ENCODE measurements at regions not wholly inside any gene's neighbourhood (a gene's known extent, or its start where the extent isn't known, plus 50 kb on each side); places are given as distances from the start of the nearest gene placed in this dataset.
"Not testable (repeated sequence)": the region's sequence is repeated elsewhere in the genome, so short reads cannot be mapped to it uniquely, and the experiment has no call there.

DNA sequence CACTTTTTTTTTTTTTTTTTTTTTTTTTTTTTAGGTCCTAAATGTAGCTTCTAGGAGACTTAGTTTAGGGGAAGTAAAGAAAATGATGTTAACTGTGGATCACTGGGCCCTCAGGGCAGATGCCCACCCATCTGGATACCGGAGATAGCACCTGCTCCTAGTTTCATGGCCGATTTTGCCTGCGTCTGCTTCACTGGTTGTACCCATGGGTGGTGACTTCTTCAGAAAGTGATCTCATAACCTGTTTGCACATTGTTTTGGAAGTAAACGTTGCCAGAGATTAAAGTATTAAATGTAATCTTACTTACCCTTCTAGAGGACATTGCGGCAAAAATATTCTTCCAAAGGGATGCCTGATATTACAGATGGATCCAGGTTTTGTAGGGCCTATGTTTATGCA is 79.8 kb upstream of the SGK1 start:
- no peaks in the 10 kb centered on the region for H3K9me3 Mint-ChIP-seq
- H3K27me3 Mint-ChIP-seq: no peaks in the 10 kb centered on the region
- no peaks in the 10 kb centered on the region for H3K36me3 Mint-ChIP-seq
- no peak overlapping the region for H3K4me3 Mint-ChIP-seq
- H3K4me1 Mint-ChIP-seq: peaks cover 21% of the 10 kb centered on the region
- H3K27ac Mint-ChIP-seq: no peak overlapping the region

GRCh38 chr6:134394905-134395304 is 77.0 kb upstream of the SGK1 start:
- no peak overlapping the region for H3K27ac Mint-ChIP-seq
- no peak overlapping the region for H3K4me3 Mint-ChIP-seq
- H3K27me3 Mint-ChIP-seq: no peaks in the 10 kb centered on the region
- no peaks in the 10 kb centered on the region for H3K36me3 Mint-ChIP-seq
- no peaks in the 10 kb centered on the region for H3K9me3 Mint-ChIP-seq
- peaks cover 15% of the 10 kb centered on the region for H3K4me1 Mint-ChIP-seq

DNA sequence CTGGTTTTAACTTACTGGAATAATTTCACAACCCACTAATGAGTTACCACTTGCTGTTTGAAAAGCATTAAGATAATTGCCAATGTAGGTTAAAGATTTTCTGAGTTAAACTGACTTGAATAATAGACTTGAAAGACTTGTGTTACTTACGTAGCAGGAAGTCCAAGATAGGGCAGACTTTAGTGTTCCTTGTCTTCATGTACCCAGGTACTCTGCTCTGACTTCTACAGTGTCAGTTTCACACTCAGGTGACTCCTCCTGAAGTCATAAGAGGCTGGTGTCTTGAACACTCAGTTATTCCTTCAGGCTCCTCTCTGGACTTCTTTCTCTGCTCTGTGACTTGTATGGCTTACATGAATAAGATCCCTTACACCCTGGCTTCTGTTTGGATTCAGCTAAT is 76.3 kb upstream of the SGK1 start:
- Mint-ChIP-seq H3K27ac (no peak overlapping the region), H3K36me3 (no peaks in the 10 kb centered on the region), H3K4me1 (peaks cover 15% of the 10 kb centered on the region), H3K4me3 (no peak overlapping the region), H3K27me3 (no peaks in the 10 kb centered on the region), H3K9me3 (no peaks in the 10 kb centered on the region)

GRCh38 chr6:134391205-134391604 is 73.3 kb upstream of the SGK1 start:
- H3K4me1 Mint-ChIP-seq: peaks cover 10% of the 10 kb centered on the region
- no peaks in the 10 kb centered on the region for H3K9me3 Mint-ChIP-seq
- no peaks in the 10 kb centered on the region for H3K27me3 Mint-ChIP-seq
- H3K36me3 Mint-ChIP-seq: no peaks in the 10 kb centered on the region
- no peak overlapping the region for H3K27ac Mint-ChIP-seq
- no peak overlapping the region for H3K4me3 Mint-ChIP-seq

GRCh38 chr6:134389658-134390057 is 71.7 kb upstream of the SGK1 start:
- Mint-ChIP-seq H3K27ac (no peak overlapping the region), H3K27me3 (no peaks in the 10 kb centered on the region), H3K4me1 (peaks cover 5% of the 10 kb centered on the region)

GRCh38 chr6:134389129-134389528 is 71.2 kb upstream of the SGK1 start:
- Mint-ChIP-seq H3K4me3 (no peak overlapping the region), H3K9me3 (no peaks in the 10 kb centered on the region), H3K36me3 (no peaks in the 10 kb centered on the region), H3K27me3 (no peaks in the 10 kb centered on the region), H3K4me1 (no peaks in the 10 kb centered on the region), H3K27ac (no peak overlapping the region)

More at GRCh38 chr6:134389658-134390057, 71.7 kb upstream of the SGK1 start:
- H3K36me3 Mint-ChIP-seq: no peaks in the 10 kb centered on the region
- no peak overlapping the region for H3K4me3 Mint-ChIP-seq
- no peaks in the 10 kb centered on the region for H3K9me3 Mint-ChIP-seq

DNA sequence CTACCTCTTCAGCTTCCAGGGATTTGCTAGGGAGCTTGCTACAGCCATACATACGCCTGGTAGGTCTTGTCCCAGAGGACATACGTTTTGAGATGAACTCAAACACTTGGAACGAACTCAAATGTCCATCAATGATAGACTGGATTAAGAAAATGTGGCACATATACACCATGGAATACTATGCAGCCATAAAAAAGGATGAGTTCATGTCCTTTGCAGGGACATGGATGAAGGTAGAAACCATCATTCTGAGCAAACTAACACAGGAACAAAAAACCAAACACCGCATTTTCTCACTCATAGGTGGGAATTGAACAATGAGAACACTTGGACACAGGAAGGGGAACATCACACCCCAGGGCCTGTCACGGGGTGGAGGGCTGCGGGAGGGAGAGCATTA is 68.6 kb upstream of the SGK1 start:
- not testable (repeated sequence) for H3K9me3 Mint-ChIP-seq, H3K4me1 Mint-ChIP-seq, H3K27me3 Mint-ChIP-seq, H3K36me3 Mint-ChIP-seq, H3K27ac Mint-ChIP-seq, H3K4me3 Mint-ChIP-seq

DNA sequence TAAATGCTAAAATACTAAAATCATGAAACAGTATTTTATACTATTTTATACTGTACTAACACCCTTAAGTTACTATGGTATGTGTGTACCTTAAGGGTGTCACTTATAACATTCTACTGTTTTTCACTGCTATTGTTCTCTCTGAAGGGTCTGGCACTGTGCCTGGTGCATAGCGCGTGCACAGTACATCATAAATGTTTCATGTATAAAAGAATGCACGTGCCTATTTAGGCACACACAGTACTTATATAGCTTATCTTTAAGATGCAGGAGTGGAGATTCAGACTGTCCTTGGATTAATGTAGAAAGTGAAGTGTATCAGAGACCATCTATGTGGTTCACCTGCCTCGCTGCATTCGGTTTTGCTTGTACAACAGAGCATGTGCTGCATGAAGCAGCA is 64.0 kb upstream of the SGK1 start:
- no peak overlapping the region for H3K4me3 Mint-ChIP-seq
- H3K4me1 Mint-ChIP-seq: peaks cover 24% of the 10 kb centered on the region
- H3K27ac Mint-ChIP-seq: no peak overlapping the region
- no peaks in the 10 kb centered on the region for H3K36me3 Mint-ChIP-seq
- no peaks in the 10 kb centered on the region for H3K9me3 Mint-ChIP-seq
- no peaks in the 10 kb centered on the region for H3K27me3 Mint-ChIP-seq

DNA sequence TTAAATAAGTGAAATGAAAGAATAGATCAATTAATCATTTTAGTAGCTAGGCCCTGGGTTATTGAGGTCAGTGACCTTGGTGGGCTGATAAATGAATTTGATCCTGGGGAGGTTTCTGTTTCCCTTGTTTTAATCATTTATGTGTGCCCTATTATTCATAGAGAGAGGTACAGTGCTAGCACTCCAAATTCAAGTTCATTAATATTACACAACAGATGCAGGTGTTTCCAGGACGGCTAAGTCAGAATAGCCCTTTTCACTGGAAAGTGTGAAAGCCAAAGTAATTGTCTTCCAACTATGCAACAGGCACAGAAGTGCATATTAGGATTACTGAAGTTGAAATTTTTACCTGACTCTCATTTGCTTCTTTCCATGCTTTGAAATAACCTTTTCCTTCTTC is 61.7 kb upstream of the SGK1 start:
- H3K9me3 Mint-ChIP-seq: no peaks in the 10 kb centered on the region
- H3K27ac Mint-ChIP-seq: peak overlapping the region; percentile 71

GRCh38 chr6:134379076-134379475 is 61.2 kb upstream of the SGK1 start:
- Mint-ChIP-seq H3K27me3 (no peaks in the 10 kb centered on the region), H3K4me1 (peaks cover 32% of the 10 kb centered on the region), H3K36me3 (no peaks in the 10 kb centered on the region), H3K27ac (peak overlapping the region; percentile 71), H3K4me3 (peak overlapping the region; percentile 37), H3K9me3 (no peaks in the 10 kb centered on the region)

More for the DNA sequence above, 61.7 kb upstream of the SGK1 start:
- H3K4me3 Mint-ChIP-seq: peak overlapping the region; percentile 37
- H3K4me1 Mint-ChIP-seq: peaks cover 29% of the 10 kb centered on the region
- H3K27me3 Mint-ChIP-seq: no peaks in the 10 kb centered on the region
- no peaks in the 10 kb centered on the region for H3K36me3 Mint-ChIP-seq

DNA sequence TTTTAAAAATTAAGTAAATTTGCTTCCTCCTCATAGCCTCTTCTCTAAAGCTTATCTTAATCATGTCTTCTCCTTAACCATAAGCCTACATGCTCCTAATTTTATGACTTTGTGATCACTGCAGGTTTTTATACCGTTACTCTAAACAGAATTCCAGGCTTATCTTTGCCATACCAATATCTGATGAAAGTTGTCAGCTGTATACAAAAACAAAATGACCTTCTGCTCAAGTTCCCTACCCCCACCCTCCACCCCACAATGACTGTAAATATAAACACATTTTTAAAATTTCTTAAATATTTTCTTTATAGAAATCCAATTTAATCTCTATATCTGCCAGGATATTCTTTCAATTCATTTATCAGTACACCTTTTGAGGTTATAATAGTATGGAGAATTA is 60.5 kb upstream of the SGK1 start:
- H3K27me3 Mint-ChIP-seq: no peaks in the 10 kb centered on the region
- H3K4me3 Mint-ChIP-seq: peak overlapping the region; percentile 37
- no peaks in the 10 kb centered on the region for H3K9me3 Mint-ChIP-seq
- no peaks in the 10 kb centered on the region for H3K36me3 Mint-ChIP-seq
- peak overlapping the region; percentile 37 for H3K27ac Mint-ChIP-seq
- H3K4me1 Mint-ChIP-seq: peaks cover 34% of the 10 kb centered on the region

DNA sequence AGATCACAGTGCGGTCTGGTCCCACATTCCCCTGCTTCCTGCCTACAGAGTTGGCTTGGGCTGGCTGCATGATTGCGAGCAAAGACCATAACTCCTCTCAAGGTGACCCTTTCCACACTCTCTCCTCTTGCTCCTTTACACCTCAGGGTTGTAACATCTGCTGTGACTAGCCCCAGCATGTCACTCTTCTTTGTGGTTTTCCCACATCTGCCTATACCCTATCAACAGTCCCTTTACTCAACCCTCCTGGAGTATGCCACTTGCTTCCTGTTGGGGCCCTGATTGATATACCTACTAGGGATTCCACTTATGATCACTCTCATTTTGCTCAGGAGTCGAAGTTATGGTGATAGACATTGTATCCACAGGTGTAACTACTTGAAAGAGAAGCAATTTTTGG is 58.9 kb upstream of the SGK1 start:
- peaks cover 49% of the 10 kb centered on the region for H3K4me1 Mint-ChIP-seq
- H3K4me3 Mint-ChIP-seq: no peak overlapping the region
- no peaks in the 10 kb centered on the region for H3K36me3 Mint-ChIP-seq
- H3K9me3 Mint-ChIP-seq: no peaks in the 10 kb centered on the region
- H3K27ac Mint-ChIP-seq: peak overlapping the region; percentile 10
- no peaks in the 10 kb centered on the region for H3K27me3 Mint-ChIP-seq

GRCh38 chr6:134375220-134375580 is 57.3 kb upstream of the SGK1 start:
- Mint-ChIP-seq H3K9me3 (no peaks in the 10 kb centered on the region), H3K4me1 (peaks cover 43% of the 10 kb centered on the region), H3K36me3 (no peaks in the 10 kb centered on the region), H3K27me3 (no peaks in the 10 kb centered on the region), H3K27ac (no peak overlapping the region), H3K4me3 (no peak overlapping the region)

- Mint-ChIP-seq H3K9me3 (no peaks in the 10 kb centered on the region), H3K27me3 (no peaks in the 10 kb centered on the region), H3K4me3 (no peak overlapping the region), H3K36me3 (no peaks in the 10 kb centered on the region), H3K4me1 (peaks cover 39% of the 10 kb centered on the region), H3K27ac (no peak overlapping the region)
These were observed 56.7 kb upstream of the SGK1 start for GRCh38 chr6:134374491-134375219.

- no peaks in the 10 kb centered on the region for H3K27me3 Mint-ChIP-seq
- no peak overlapping the region for H3K27ac Mint-ChIP-seq
- H3K36me3 Mint-ChIP-seq: no peaks in the 10 kb centered on the region
- H3K4me3 Mint-ChIP-seq: no peak overlapping the region
- H3K4me1 Mint-ChIP-seq: peaks cover 32% of the 10 kb centered on the region
- no peaks in the 10 kb centered on the region for H3K9me3 Mint-ChIP-seq
These were observed 56.1 kb upstream of the SGK1 start for GRCh38 chr6:134373993-134374392.

- no peaks in the 10 kb centered on the region for H3K27me3 Mint-ChIP-seq
- H3K4me3 Mint-ChIP-seq: no peak overlapping the region
- peaks cover 26% of the 10 kb centered on the region for H3K4me1 Mint-ChIP-seq
- H3K36me3 Mint-ChIP-seq: no peaks in the 10 kb centered on the region
- H3K9me3 Mint-ChIP-seq: no peaks in the 10 kb centered on the region
- H3K27ac Mint-ChIP-seq: no peak overlapping the region
These were observed 55.5 kb upstream of the SGK1 start for GRCh38 chr6:134373282-134373922.
